ENCODE measurements at regions not wholly inside any gene's neighbourhood (a gene's known extent, or its start where the extent isn't known, plus 50 kb on each side); places are given as distances from the start of the nearest gene placed in this dataset.

- Histone ChIP-seq H3K4me3 (ENCODE audit: low read depth, low read length) (no peak overlapping the region), H3K4me1 (ENCODE audit: control insufficient read depth, insufficient read depth, low read length) (peaks cover 2% of the 10 kb centered on the region), H3K9me3 (ENCODE audit: control insufficient read depth, insufficient read depth, low read length) (no peaks in the 10 kb centered on the region), H3K27me3 (ENCODE audit: control insufficient read depth, insufficient read depth, low read length) (no peaks in the 10 kb centered on the region), H3K36me3 (ENCODE audit: control insufficient read depth, insufficient read depth, low read length) (no peaks in the 10 kb centered on the region), H3K9ac (ENCODE audit: low read depth, low read length) (no peak overlapping the region)
Measured at GRCh38 chr12:19065871-19066270, 63.7 kb upstream of the PLEKHA5 start.

GRCh38 chr12:19066475-19067001, 63.0 kb upstream of the PLEKHA5 start:
- no peaks in the 10 kb centered on the region for H3K27me3 ChIP-seq (ENCODE audit: control insufficient read depth, insufficient read depth, low read length)

GRCh38 chr12:19068137-19068536, 61.4 kb upstream of the PLEKHA5 start:
- Histone ChIP-seq H3K9ac (ENCODE audit: low read depth, low read length) (no peak overlapping the region), H3K4me1 (ENCODE audit: control insufficient read depth, insufficient read depth, low read length) (peaks cover 2% of the 10 kb centered on the region), H3K27me3 (ENCODE audit: control insufficient read depth, insufficient read depth, low read length) (no peaks in the 10 kb centered on the region), H3K4me3 (ENCODE audit: low read depth, low read length) (no peak overlapping the region), H3K36me3 (ENCODE audit: control insufficient read depth, insufficient read depth, low read length) (no peaks in the 10 kb centered on the region), H3K9me3 (ENCODE audit: control insufficient read depth, insufficient read depth, low read length) (no peaks in the 10 kb centered on the region)

More at GRCh38 chr12:19066475-19067001, 63.0 kb upstream of the PLEKHA5 start:
- Histone ChIP-seq H3K4me1 (ENCODE audit: control insufficient read depth, insufficient read depth, low read length) (peaks cover 2% of the 10 kb centered on the region), H3K4me3 (ENCODE audit: low read depth, low read length) (no peak overlapping the region), H3K36me3 (ENCODE audit: control insufficient read depth, insufficient read depth, low read length) (no peaks in the 10 kb centered on the region), H3K9ac (ENCODE audit: low read depth, low read length) (no peak overlapping the region), H3K9me3 (ENCODE audit: control insufficient read depth, insufficient read depth, low read length) (no peaks in the 10 kb centered on the region)

GRCh38 chr12:19070341-19070740, 59.2 kb upstream of the PLEKHA5 start:
- no peak overlapping the region for H3K9ac ChIP-seq (ENCODE audit: low read depth, low read length)
- no peaks in the 10 kb centered on the region for H3K27me3 ChIP-seq (ENCODE audit: control insufficient read depth, insufficient read depth, low read length)
- H3K4me3 ChIP-seq (ENCODE audit: low read depth, low read length): no peak overlapping the region
- no peaks in the 10 kb centered on the region for H3K9me3 ChIP-seq (ENCODE audit: control insufficient read depth, insufficient read depth, low read length)
- no peaks in the 10 kb centered on the region for H3K36me3 ChIP-seq (ENCODE audit: control insufficient read depth, insufficient read depth, low read length)
- H3K4me1 ChIP-seq (ENCODE audit: control insufficient read depth, insufficient read depth, low read length): peaks cover 2% of the 10 kb centered on the region

- no peaks in the 10 kb centered on the region for H3K4me1 ChIP-seq (ENCODE audit: control insufficient read depth, insufficient read depth, low read length)
- no peaks in the 10 kb centered on the region for H3K27me3 ChIP-seq (ENCODE audit: control insufficient read depth, insufficient read depth, low read length)
- H3K9ac ChIP-seq (ENCODE audit: low read depth, low read length): no peak overlapping the region
- H3K9me3 ChIP-seq (ENCODE audit: control insufficient read depth, insufficient read depth, low read length): no peaks in the 10 kb centered on the region
- H3K36me3 ChIP-seq (ENCODE audit: control insufficient read depth, insufficient read depth, low read length): no peaks in the 10 kb centered on the region
- H3K4me3 ChIP-seq (ENCODE audit: low read depth, low read length): no peak overlapping the region
Measured at GRCh38 chr12:19074700-19075099, 54.8 kb upstream of the PLEKHA5 start.

GRCh38 chr12:19075711-19076340, 53.7 kb upstream of the PLEKHA5 start:
- Histone ChIP-seq H3K4me3 (ENCODE audit: low read depth, low read length) (no peak overlapping the region), H3K27me3 (ENCODE audit: control insufficient read depth, insufficient read depth, low read length) (no peaks in the 10 kb centered on the region), H3K4me1 (ENCODE audit: control insufficient read depth, insufficient read depth, low read length) (no peaks in the 10 kb centered on the region), H3K9ac (ENCODE audit: low read depth, low read length) (no peak overlapping the region), H3K9me3 (ENCODE audit: control insufficient read depth, insufficient read depth, low read length) (no peaks in the 10 kb centered on the region), H3K36me3 (ENCODE audit: control insufficient read depth, insufficient read depth, low read length) (no peaks in the 10 kb centered on the region)
